ENCODE measurements at regions not wholly inside any gene's neighbourhood (a gene's known extent, or its start where the extent isn't known, plus 50 kb on each side); places are given as distances from the start of the nearest gene placed in this dataset.

DNA sequence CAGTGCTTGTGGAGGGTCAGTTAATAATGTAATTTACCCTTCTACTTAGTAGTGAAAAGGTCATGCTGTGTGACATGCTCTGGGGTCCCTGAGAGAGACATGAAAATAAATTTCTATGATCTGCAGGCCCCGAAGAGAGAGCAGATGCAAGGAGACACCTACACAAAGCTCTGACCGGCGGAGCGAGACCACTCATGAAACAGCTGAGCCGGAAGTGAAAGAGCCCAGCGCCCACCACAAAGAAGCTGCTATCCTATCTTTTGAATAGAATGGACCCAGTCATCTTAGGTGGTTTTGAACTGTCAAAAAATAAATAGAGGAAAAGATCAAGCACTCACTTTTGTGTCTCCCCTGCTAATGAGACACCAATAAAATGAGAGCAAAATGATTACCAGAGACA is 190.0 kb downstream of the MED10 start:
- no peak overlapping the region for H3K4me3 ChIP-seq (ENCODE audit: low read depth, low read length)
- no peak for DNase-seq (ENCODE audit: low read depth)
- TF ChIP-seq, protein P1, sequence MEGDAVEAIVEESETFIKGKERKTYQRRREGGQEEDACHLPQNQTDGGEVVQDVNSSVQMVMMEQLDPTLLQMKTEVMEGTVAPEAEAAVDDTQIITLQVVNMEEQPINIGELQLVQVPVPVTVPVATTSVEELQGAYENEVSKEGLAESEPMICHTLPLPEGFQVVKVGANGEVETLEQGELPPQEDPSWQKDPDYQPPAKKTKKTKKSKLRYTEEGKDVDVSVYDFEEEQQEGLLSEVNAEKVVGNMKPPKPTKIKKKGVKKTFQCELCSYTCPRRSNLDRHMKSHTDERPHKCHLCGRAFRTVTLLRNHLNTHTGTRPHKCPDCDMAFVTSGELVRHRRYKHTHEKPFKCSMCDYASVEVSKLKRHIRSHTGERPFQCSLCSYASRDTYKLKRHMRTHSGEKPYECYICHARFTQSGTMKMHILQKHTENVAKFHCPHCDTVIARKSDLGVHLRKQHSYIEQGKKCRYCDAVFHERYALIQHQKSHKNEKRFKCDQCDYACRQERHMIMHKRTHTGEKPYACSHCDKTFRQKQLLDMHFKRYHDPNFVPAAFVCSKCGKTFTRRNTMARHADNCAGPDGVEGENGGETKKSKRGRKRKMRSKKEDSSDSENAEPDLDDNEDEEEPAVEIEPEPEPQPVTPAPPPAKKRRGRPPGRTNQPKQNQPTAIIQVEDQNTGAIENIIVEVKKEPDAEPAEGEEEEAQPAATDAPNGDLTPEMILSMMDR (IDR thresholded peaks at IDR 0.05; ENCODE audit: control insufficient read depth, extremely low read depth, insufficient read depth) = no peak

DNA sequence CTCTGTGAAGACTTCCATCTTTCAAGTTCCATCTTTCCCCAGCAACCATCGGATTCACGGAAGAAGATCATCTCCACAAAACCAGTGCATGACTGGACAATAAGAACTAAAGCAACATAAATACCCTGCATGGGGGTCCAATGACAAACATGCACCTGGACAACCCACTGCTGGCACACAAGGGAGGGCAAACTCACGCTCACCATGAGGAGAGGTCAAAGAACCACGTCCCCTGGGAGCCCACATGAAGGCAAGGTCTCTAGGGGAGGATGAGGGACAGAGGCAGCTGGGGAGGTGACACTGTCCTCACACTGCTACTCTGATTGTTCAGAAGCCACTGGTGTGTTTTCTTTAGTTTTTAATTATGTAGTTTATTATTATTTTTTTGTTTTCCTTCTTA is 190.8 kb downstream of the MED10 start:
- no peak for DNase-seq (ENCODE audit: low read depth)
- TF ChIP-seq, protein P1 (IDR thresholded peaks at IDR 0.05; ENCODE audit: control insufficient read depth, extremely low read depth, insufficient read depth) = no peak
- H3K4me3 ChIP-seq (ENCODE audit: low read depth, low read length) = no peak overlapping the region

DNA sequence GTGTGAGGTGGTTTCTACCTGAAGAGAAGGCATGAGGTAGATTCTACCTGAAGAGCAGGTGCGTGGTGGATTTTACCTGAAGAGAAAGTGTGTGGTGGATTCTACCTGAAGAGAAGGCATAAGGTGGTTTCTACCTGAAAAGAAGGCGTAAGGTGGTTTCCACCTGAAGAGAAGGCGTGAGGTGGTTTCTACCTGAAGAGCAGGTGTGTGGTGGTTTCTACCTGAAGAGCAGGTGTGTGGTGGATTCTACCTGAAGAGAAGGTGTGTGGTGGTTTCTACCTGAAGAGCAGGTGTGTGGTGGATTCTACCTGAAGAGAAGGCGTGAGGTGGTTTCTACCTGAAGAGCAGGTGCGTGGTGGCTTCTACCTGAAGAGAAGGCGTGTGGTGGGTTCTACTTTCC is 192.8 kb downstream of the MED10 start:
- no peak overlapping the region for H3K4me3 ChIP-seq (ENCODE audit: low read depth, low read length)
- no peak for DNase-seq (ENCODE audit: low read depth)
- TF ChIP-seq, protein P1 (IDR thresholded peaks at IDR 0.05; ENCODE audit: control insufficient read depth, extremely low read depth, insufficient read depth) = no peak

DNA sequence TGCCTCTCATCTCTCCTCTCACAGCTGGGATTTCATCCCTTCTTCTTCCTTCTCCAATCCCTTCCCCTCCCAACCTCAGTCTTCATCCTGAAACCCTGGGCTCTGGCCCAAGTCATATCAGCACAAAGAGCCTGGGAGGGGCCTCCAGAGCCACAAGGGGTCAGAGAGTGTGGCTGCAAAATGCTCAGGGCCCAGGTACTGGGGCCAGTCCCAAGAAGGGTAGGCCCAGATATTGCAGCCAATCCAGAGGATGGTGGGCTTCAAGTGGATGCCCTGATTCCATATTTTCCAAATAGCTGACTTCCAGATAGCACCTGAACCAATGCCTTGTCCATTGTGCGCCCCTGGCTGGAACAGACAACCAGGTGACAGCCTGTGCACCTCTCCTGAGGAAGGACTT is 193.9 kb downstream of the MED10 start:
- DNase-seq (ENCODE audit: low read depth) = no peak
- TF ChIP-seq, protein P1 (IDR thresholded peaks at IDR 0.05; ENCODE audit: control insufficient read depth, extremely low read depth, insufficient read depth) = no peak
- no peak overlapping the region for H3K4me3 ChIP-seq (ENCODE audit: low read depth, low read length)

DNA sequence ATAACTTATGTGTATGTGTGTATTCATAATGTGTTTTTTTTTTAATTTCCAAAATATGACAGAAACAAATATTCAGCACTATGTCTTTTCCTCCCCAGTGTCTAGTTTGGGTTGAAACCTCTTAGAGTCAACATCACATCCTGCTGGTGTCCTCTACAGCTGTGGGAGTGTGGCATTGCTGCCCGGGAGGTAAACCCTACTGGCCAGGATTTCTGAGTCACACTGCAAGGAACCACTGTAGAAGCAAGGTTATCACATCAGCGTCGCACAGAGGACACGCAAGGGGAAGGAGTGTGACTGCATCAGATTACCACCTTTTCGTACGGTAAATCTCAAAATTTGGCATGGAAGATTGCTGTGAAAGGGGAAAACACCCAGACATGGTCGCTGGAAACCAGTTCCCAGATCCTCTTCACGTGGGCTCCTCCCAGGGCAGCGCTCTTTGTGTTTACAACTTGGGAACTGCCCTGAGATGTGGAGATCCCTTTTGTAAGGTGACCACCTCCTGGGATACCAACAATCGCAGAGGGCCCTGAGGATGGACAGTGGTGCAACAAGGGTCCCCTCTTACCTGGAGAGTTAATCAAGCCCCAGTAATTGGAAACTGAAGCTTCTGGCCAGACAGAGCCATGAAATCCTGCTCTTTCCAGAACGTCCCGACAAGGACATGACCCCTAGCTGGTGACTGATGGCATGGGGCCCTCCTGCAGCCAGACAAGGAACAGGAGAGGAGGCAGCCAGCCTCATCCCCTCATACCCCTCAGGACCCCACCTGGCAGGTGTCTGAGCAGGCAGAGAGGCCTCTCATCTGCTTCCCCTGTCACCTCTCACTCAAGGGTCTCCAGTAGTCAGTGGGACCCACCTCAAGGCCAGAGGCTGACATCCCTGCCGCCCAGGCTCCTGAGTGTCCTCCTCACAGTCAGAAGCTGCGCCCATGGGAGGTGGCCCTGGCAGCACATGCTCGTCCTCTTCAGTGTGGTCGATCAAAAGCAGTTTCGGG is 194.7 kb downstream of the MED10 start:
- TF ChIP-seq, protein P1 (IDR thresholded peaks at IDR 0.05; ENCODE audit: control insufficient read depth, extremely low read depth, insufficient read depth) = no peak
- H3K4me3 ChIP-seq (ENCODE audit: low read depth, low read length) = no peak overlapping the region
- DNase-seq (ENCODE audit: low read depth) = no peak

DNA sequence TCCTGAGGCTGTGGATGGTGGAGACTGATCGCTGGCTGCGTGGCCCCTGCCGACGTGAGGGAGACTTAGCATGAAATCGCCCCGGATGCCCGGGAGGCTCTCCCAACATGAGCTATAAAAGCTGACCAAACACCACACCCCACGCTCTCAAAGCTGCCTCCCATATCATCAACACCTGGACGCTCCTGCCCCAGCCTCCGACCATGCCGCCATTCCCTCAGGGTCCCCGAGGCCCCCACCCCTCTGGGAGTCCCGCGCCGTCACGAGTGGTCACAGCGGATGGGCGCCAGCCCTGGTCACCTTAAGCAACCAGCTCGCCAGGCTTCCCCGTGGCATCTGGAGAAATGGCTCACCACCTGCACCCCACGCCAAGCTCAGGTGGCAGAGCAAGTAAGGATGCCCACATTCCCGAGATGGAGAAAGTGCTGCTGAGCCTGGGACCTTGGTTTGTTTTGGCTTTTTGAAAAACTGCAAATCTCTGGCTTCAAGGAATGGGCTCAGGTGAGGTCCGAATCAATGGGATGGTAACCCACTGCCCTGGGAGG is 196.0 kb downstream of the MED10 start:
- no peak for DNase-seq (ENCODE audit: low read depth)
- no peak overlapping the region for H3K4me3 ChIP-seq (ENCODE audit: low read depth, low read length)
- TF ChIP-seq, protein P1 (IDR thresholded peaks at IDR 0.05; ENCODE audit: control insufficient read depth, extremely low read depth, insufficient read depth) = no peak
